TTC549 (cell line): ENCODE measurements at regions not wholly inside any gene's neighbourhood (a gene's known extent, or its start where the extent isn't known, plus 50 kb on each side); places are given as distances from the start of the nearest gene placed in this dataset.

Experiments used
- FAIRE-seq: peaks from 2 replicates; lab custom pipeline; 2012; peaks lifted over from hg19 to GRCh38; lab: Jason Lieb, UNC

DNA sequence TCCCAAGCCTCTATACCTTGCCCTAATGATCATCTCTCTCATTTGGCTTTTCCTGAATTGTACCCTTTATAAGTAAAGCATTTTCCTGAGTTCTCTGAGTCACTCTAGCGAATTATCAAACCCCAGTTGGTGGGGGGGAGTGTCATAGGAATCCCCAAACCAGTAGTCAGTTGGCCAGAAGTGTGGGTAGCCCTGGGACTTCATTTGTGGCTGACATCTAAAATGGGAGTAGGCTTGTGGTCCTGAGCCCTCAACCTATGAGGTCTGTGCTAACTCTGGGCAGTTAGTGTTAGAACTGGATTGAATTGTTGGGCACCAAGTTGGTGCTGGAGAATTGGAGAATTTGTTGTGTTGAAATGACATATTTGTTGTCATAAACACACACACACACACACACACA lies 91.3 kb downstream of the BBS10 start:
- FAIRE-seq = no peak

DNA sequence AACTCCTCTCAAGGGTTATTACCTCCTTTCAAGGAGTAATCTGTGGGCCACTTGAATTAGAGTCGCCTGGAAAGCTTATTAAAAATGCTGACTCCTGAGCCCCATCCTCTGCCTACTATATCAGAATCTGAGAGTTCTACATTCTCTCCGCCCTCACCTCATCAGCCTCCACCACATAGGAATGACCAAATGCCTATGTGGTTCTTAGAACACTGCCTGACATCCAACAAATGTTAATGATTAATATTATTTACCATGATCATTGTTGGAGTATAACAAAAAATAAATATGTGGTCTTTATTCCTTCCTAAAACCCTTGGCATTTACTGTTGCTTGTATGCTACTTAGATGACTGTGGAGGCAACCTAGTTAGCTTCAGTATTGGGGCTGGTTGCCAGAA lies 91.9 kb downstream of the BBS10 start:
- FAIRE-seq = no peak

DNA sequence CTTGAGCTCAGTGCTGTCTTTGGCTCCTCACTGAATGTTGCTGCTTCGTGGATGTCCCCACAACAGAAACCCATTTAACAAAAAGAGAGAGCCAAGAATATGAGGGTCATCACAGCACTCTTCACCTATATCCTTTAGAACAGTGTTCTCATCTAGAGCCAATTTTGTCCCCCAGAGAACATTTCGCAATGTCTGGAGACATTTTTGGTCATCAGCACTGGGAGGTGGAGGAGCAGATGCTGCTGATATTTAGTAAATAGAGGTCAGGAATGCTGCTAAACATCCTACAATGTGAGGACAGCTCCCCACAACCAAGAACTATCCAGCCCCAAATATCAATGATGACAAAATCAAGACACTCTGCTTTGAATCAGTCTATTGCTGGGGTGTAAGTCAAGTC lies 92.5 kb downstream of the BBS10 start:
- FAIRE-seq = no peak

DNA sequence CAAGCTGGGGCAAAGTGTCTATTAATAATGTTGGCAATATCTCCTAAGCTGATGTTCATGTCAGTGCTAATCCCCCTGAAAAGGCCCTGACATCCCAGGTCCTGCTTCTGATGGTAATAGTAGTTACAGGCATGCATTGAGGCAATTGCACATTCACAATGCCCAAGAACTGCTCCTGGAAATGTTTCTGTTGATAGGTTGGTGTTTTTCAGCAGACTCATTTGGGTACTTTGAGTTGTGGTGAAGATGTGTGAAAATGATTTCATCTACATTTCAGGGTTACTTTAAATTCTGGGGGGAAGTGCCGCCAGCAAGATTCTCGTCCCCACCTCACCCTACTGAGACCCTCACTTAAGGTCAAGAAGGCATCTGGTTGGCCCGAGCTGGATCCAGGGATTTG lies 92.9 kb downstream of the BBS10 start:
- FAIRE-seq = no peak

DNA sequence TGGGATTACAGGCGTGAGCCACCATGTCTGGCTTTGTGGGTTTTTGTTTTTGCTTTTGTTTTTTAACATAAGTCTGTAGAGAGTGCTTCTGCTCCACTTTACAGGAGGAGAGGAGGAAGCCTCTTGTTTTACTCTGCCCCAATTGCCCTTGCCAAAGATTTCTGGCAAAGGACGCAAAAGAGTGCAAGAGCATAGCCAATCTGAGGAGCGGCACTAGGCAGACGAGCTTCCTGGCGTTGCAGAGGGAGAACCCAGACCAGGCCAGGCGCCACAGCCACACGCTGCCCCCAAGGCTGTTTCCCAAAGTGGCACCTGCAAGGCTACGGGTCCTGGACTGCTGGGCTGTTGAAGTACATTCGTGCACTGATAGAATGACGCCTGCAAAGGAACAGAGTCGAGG lies 96.2 kb downstream of the BBS10 start:
- FAIRE-seq = no peak

DNA sequence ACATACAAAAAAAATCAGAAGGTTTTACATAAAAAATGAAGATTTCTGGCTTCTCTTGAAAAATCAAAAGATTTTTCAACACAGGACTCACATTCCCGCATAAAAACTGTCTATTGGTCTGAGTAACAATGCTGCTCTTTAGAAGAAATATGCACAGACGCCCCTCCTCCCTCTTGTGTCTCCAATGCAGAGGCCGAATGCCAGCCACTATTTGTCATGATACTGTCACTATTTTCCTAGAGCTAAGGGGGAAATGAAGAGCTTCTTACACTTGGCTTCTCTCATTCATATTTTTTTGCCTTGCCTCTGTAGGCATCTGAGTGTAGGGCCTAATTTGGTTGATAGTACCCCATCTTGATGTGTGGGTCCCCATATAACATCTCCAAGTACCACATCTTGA lies 98.0 kb downstream of the BBS10 start:
- no peak for FAIRE-seq

DNA sequence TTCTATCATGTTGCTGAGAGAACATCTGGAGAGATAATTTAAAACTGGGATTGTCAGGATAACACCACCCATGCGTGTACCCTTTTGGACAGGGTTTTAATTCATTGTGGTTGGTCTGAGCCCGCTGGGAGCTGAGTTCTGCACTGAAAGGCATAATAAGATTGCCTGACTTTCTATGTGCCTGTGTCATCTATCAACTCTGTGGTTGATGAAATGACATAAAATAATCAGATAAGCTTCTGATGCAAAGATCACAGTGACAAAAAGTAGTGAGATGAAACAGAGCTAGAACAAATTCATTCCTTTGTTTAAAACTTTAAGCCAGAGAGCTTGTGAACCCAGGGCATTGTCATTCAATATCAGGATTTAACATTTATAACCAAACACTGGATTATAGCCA lies 98.7 kb downstream of the BBS10 start:
- no peak for FAIRE-seq

DNA sequence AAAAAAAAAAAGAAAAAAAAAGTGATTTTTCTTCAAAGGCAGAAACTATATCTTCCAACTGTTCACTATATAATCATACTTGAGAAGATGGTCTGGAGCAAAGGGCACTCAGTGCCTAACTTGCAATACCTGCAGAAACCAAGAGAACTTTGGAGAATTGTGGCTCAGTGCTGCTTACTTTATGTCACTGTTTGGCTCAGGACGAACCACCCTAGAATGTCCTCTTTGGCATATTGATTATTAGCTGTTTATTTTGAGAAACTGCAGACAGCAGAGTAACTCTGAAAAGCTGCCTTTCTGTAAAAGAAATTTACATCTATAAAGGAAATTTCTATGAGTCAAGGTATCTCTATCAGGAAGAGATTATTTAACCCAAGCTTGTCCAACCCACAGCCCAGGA lies 100.2 kb downstream of the BBS10 start:
- FAIRE-seq = no peak

DNA sequence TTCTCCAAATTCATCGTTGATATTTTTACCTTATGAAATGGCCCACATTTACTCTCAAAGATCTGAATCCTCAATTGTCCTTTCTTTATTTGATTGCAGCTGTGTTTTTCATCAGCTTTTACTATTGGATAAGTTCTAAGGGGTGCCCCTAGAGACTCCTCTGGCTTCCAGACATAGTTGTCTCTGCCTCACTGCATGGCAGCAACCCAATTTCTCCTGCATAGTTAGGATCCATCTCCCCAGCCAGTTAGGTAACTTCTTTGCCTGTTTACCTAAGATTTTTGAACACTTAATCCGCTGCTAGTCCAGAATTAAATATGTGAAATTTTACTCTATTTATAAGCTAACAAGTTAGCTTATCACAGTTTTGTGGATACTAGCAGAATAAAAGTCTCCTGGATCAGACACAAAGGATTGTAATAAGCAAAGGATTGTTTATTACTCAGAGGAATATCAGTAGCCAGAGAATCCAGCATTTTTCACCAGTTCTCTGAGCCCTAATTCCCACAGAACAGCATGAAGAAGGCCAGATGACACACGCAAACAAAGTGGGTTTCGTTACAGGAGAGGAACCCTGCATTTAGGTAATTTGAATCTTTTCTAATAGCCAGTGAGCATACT lies 101.1 kb downstream of the BBS10 start:
- no peak for FAIRE-seq

DNA sequence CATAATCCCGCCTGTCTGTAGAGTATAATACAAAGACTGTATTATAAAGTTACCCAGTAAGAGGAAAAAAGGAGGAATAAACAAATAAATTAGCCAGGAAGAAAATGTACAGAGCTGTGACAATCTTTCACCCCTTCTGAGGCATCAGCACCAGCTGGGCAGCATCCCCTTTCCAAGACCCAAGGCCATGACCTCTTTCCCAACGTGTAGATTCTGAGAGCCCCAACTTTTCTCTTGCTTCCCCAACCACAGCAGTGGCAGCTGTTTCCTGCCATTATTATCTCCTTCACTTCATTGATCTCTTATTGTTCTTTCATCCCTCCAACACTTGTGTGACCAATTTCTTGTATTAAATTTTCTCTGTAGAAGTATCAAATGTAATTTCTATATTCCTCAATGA lies 101.6 kb downstream of the BBS10 start:
- no peak for FAIRE-seq

DNA sequence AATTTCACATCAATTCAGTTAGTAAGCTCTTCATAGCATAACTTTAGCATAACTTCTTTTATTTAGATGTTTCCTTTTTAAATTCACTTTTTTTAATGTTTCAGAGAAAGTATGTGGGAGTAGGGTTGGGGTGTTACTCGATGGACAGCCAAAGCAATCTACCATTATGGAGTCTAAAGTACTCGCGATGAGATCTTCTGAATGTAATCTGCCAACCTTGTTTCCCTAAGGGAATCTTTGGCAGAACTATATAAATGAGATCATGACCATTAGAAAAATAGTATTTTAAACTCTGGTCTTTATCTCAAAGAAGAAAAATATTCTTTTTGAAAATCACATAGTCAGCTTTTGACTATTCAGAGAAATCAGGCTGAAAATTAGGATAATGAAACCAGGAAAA lies 103.9 kb downstream of the BBS10 start:
- no peak for FAIRE-seq

DNA sequence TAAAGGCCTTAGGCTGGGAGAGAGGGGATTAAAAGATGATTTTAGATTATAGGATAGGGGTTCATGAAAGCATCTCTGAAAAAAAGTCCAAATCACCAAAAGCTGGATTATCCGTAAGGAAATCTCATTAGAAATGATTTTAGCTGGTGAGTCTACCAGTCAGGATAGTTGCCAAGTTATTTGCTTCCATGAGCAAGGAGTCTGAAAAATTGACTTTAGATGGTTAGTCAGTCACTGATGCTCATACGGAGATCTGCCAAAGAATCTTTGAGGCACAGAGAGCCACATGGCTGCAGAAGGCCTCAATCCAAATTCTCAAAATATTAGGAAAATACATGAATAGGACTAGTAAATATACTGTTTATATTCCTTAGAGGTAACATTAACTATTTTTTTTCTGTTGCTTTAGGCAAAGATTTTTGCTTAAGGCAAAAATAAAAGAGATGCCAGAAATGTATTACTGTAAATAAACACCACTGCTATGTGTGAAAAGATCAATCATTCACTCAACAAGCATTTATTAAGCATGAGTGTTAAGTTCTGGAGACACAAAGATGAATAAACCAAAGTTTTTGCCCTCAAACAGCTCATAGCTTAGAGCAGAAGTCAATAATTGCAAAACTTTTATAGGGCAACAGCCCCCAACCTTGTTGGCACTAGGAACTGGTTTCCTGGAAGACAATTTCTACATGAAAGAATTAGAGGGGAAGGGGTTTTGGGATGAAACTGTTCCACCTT lies 105.2 kb downstream of the BBS10 start:
- FAIRE-seq = no peak

DNA sequence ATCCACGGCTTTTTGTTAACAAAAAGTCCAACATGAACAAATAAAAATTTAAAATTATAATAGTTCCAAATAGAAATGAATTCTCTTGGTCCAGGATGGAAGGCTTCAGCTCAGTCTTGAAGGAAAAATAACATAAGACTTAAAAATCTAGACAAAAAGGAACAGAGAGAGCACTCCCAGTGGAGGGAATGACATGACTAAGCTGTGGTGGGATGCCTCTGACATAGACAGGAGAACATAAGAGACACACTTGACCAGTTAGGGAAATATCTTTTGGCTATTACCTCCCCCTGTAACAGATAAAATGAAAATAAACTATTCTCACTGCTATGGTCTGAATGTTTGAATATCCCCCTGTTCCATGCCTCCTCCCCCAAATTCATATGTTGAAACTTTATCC lies 106.8 kb downstream of the BBS10 start:
- no peak for FAIRE-seq

DNA sequence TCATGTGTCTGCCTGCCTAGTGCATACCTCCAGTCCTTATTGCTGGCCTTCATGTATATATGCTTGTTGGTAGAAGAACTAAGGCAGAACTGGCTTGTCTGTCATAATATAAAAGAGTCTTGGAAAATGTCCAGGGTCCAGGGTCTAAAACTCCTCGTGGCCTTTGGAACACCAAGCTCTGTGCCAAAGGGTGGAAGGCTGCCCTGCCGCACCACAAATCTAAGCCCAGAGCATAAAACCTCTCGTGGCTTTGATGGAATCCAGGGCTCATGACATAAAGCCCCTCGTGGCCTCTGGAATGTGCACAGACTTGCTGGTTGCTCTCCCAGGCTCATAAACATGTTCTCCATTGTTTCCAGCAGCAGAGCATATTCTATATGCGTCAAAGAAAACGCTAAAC lies 107.9 kb downstream of the BBS10 start:
- no peak for FAIRE-seq

DNA sequence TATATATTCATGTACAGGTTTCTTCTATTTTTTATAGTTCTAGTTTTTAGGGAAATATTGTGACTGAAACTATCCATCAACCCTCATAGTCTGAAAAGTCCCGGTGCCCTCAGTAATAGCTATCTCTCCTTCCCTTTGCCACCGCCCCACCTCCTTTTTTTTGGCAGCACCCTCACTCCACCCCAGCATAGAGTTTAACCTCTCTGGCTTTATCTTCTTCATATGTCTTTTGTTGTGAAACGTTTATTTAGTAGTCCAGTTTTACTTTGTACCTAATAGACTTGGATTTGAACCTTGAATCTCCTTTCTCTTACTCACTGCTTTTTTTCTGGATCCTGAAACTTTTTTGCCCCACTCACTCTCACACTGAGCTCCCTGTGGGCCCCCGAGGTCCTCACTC lies 109.5 kb downstream of the BBS10 start:
- FAIRE-seq = no peak

DNA sequence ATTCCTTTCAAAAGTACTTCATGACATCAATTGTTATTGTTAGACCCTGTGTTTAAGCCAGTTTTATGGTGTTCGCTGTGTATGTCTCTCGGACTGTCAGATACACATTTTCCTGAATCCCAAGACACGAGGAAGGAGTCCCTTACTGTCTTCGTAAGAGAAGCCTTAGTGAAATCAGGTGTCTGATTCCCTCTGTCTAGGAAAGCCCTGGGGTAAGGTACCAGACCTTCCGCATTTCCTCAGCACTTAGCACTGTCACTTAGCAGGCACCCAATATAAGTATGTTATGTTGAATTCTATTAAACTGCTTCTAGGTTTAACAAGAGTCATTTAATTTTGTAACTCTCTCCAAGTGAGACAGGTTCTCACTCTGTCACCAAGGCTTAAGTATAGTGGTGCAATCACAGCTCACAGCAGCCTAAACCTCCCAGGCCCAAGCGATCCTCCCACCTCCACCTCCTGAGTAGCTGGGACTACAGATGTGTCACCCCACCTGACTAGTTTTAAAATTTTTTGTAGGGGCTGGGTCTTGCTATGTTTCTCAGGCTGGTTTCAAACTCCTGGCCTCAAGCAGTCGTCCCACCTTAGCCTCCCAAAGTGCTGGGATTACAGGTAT lies 111.0 kb downstream of the BBS10 start:
- no peak for FAIRE-seq

DNA sequence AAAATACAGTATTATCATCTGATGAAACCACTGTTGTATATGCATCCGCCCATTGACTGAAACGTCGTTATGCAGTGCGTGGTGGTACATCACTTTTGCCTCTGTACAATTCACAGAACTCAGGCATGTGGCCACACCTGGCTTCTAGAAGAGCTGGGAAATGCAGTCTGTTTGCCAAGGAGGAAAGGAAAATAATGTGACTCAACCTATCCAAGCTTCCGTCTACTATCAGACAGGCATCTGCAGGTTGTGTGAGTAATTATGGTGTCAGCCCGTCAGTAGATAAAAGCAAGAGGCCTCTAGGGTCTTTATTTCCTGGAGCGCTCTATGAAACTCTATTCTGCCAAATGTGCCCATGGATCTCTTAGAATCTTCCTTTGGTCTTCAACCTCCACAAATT lies 111.6 kb downstream of the BBS10 start:
- FAIRE-seq = no peak

DNA sequence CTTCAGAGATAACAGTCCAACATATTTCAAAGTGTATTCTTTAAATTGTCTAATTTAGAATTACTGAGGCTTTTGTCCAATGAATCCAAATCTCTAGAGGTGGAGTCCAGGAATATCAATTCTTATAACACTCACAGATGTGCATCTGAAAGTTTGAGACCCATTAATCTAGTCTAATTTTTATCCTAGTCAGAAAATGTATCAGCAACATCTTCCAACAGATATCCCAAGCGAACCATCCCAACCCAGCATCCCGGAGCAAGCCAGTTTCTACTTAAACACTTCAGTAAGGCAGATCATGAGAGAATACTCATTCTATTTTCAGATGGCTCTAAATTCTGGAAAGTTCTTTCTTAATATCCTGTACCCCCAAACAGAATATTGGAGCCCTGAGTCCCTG lies 113.5 kb downstream of the BBS10 start:
- FAIRE-seq = no peak

DNA sequence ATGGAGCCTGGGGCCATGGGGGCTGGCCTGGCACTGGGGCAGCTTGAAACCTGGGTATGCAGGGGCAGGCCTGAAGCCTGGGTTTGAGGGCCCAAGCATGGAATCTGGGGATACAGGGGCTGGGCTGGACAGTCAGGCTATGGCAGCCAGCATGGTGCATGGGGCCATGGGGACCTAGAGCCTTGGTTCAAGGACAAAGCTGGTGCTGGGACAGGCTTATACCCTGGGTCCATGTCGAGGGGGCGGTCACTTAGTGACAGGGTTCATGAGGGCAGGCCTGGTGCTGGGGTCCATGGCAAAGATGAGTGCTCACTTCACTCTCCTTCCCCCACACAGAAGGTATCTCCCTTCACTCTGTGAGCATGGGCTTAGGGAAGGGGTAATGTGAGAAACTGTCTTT lies 116.2 kb downstream of the BBS10 start:
- FAIRE-seq = no peak

DNA sequence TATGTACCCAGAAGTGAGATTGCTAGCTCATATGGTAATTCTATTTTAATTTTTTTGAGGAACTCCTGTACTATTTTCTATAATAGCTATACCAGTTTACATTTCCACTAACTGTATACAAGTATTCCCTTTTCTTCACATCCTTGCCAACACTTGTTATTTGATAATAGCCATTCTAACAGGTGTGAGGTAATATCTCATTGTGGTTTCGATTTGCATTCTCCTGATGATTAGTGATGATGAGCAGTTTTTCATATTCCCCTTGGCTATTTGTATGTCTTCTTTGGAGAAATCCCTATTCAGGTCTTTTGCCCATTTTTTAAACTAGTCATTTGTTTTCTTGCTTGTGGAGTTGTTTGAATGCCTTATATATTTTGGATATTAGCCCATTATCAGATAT lies 121.3 kb downstream of the BBS10 start:
- FAIRE-seq = no peak

DNA sequence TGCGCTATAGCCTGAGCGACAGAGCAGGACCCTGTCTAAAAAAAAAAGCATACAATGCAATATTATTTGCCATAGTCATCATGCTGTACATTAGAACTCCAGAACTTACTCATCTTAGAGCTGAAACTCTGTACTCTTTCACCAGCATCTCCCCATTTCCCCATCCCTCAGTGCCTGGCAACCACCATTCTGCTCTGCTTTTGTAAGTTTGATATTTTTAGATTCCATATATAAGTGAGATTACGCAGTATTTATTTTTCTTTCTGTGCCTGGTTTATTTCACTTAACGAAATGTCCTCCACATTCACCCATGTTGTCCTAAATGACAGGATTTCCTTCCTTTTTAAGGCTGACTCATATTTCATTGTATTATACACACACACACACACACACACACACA lies 121.8 kb downstream of the BBS10 start:
- no peak for FAIRE-seq

DNA sequence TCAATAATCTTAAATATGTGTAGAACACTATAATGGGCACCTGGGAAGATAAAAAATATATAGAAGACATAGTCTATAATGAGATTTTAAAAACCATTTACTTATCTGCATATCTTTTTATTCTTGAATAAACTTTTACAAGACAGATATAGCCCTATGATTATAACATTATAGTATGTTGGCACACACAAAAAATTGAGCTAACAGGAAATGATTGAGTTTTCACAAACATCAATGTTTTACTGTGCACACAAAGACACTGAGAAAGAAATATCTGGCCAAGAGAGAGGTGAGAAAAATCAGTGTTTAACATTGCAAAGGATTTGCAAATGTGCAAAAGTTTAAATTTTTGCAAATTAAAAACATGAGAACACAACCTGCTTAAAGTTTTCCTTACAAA lies 124.3 kb downstream of the BBS10 start:
- no peak for FAIRE-seq

DNA sequence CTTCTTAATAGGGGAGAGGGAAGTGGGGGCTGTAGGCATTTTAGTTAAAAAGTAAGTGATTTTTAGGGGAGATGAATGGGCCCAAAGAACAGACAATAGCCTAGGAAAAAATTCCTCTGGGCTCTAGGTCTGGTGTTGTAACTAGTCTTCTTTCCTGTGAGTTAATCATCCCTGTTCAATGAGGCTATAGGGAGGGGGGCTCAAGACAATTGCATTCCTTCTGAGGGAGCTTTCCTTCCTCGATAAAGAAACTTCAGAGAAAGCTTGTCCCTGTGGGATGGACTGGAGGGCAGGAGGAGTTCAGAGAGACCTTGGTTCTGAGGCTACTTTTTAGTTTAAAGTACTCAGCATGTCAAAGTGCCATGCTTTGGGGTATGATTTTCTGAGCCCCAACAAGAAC lies 127.2 kb downstream of the BBS10 start:
- FAIRE-seq = no peak

DNA sequence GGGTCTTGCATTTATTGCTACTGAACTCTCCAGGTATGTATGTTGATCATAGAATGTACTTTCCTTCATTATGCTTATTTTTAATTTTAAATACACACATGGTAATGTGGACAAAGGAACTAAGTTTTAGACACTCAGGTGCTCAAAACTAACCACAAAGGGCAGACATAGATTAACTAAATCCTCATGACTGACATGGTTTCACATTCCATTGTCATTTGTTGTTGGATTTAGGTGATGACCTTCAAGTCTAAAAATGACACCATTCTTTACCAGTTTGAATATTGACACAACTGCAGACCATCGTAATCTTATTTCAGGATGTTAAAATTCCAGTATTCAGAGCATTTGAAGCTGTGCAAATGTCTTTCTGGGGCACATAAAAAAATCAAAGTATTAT lies 128.4 kb downstream of the BBS10 start:
- FAIRE-seq = no peak
